NB4 (cell line): ENCODE measurements at regions not wholly inside any gene's neighbourhood (a gene's known extent, or its start where the extent isn't known, plus 50 kb on each side); places are given as distances from the start of the nearest gene placed in this dataset.

Experiments
- DNase-seq: peaks from one replicate; pipeline ENCODE4 v3.0.0; 2010; ENCODE audit warnings: low read depth
- H3K4me3 ChIP-seq: one replicate; pipeline ENCODE4 v1.5.1; 2011; ENCODE audit warnings: mild to moderate bottlenecking, low read depth, low read length, moderate library complexity
- MYC ChIP-seq: IDR thresholded peaks from 2 replicates; pipeline ENCODE4 v1.6.1; 2011; ENCODE audit warnings: low read depth, low read length
- POLR2A ChIP-seq: IDR thresholded peaks from 2 replicates; pipeline ENCODE4 v1.6.1; 2011; ENCODE audit warnings: mild to moderate bottlenecking; ENCODE audit not compliant: insufficient read length; ENCODE audit errors: extremely low read depth
- TF ChIP-seq, protein P1 (sequence below): IDR thresholded peaks from 2 replicates; pipeline ENCODE4 v1.6.1; 2011; ENCODE audit warnings: low read depth, low read length
- TF ChIP-seq, protein P2 (sequence below): IDR thresholded peaks from one replicate; pipeline ENCODE4 v1.5.1; 2012; ENCODE audit warnings: low read depth, low read length

- no peak for DNase-seq
- TF ChIP-seq POLR2A (no peak), MYC (no peak)
- no peak overlapping the region for H3K4me3 ChIP-seq
Observed at GRCh38 chr12:81958406-81958805, 199.3 kb upstream of the PPFIA2 start.

- no peak for DNase-seq
- TF ChIP-seq, protein P1, sequence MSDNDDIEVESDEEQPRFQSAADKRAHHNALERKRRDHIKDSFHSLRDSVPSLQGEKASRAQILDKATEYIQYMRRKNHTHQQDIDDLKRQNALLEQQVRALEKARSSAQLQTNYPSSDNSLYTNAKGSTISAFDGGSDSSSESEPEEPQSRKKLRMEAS, result no peak
- TF ChIP-seq, protein P2, sequence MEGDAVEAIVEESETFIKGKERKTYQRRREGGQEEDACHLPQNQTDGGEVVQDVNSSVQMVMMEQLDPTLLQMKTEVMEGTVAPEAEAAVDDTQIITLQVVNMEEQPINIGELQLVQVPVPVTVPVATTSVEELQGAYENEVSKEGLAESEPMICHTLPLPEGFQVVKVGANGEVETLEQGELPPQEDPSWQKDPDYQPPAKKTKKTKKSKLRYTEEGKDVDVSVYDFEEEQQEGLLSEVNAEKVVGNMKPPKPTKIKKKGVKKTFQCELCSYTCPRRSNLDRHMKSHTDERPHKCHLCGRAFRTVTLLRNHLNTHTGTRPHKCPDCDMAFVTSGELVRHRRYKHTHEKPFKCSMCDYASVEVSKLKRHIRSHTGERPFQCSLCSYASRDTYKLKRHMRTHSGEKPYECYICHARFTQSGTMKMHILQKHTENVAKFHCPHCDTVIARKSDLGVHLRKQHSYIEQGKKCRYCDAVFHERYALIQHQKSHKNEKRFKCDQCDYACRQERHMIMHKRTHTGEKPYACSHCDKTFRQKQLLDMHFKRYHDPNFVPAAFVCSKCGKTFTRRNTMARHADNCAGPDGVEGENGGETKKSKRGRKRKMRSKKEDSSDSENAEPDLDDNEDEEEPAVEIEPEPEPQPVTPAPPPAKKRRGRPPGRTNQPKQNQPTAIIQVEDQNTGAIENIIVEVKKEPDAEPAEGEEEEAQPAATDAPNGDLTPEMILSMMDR, result no peak
- no peak for TF ChIP-seq MYC
- no peak for TF ChIP-seq POLR2A
- no peak overlapping the region for H3K4me3 ChIP-seq
Observed at GRCh38 chr12:81957631-81958030, 198.5 kb upstream of the PPFIA2 start.

GRCh38 chr12:81956468-81956860, 197.3 kb upstream of the PPFIA2 start:
- TF ChIP-seq POLR2A (no peak), MYC (no peak)
- TF ChIP-seq, protein P1, result no peak
- TF ChIP-seq, protein P2, result no peak

GRCh38 chr12:81953541-81953940, 194.4 kb upstream of the PPFIA2 start:
- DNase-seq, result no peak
- TF ChIP-seq MYC, result no peak
- no peak for TF ChIP-seq POLR2A
- TF ChIP-seq, protein P2, result no peak
- TF ChIP-seq, protein P1, result no peak

More at GRCh38 chr12:81956468-81956860, 197.3 kb upstream of the PPFIA2 start:
- no peak for DNase-seq
- no peak overlapping the region for H3K4me3 ChIP-seq

DNA sequence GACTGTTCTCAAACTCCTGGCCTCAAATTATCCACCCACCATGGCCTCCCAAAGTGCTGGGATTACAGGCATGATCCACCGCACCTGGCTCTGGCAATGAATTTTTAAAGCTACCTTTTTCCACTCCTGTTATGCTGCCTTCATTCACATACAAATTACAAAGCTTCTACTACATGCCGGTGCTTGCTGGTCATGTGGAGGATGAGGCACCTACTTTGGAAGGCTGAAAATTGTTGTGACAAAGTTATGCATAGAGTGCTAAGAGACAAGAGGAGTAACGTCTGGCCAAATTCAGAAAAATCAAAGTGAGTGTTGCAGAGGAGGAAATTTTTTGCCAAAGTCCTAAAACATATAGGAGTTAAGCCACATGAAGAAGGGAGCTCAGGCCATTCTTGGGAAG, 191.7 kb upstream of the PPFIA2 start:
- DNase-seq, result no peak
- no peak overlapping the region for H3K4me3 ChIP-seq
- TF ChIP-seq, protein P1, result no peak
- TF ChIP-seq, protein P2, result no peak
- TF ChIP-seq MYC, result no peak
- no peak for TF ChIP-seq POLR2A

More at GRCh38 chr12:81953541-81953940, 194.4 kb upstream of the PPFIA2 start:
- H3K4me3 ChIP-seq, result no peak overlapping the region

GRCh38 chr12:81949841-81950308, 190.7 kb upstream of the PPFIA2 start:
- DNase-seq, result no peak
- TF ChIP-seq MYC (no peak), POLR2A (no peak)
- TF ChIP-seq, protein P1, result no peak
- TF ChIP-seq, protein P2, result no peak
- no peak overlapping the region for H3K4me3 ChIP-seq

DNA sequence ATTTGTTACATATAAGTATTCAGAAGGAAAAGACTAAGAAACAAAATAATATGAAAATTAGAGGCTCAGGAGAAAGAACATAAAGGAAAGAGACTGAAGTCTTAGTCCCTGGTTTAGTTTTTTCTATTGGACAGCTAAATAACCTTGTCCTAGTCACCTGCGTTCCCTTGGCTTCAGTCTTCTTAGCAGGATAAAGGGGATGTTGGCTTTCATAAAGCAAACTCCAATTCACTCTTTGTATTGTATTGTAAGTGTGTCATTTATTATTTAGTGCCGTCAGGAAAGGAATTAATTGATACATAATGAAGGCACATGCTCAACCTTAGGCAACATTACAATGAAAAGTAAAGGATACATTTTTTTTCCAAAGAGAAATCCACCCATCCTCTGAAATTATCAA, 190.3 kb upstream of the PPFIA2 start:
- no peak for DNase-seq
- no peak overlapping the region for H3K4me3 ChIP-seq
- TF ChIP-seq MYC, result no peak
- TF ChIP-seq, protein P1, result no peak
- TF ChIP-seq POLR2A, result no peak
- TF ChIP-seq, protein P2, result no peak
